IMR-90 (cell line): ENCODE measurements at regions not wholly inside any gene's neighbourhood (a gene's known extent, or its start where the extent isn't known, plus 50 kb on each side); places are given as distances from the start of the nearest gene placed in this dataset.

Experiments used
- ATAC-seq: fragments of 200-7000 bp; cut with Tn5 transposase; 2 replicates; pipeline ENCODE4 v1.9.1; 2020; ENCODE audit warnings: low read depth, mild to moderate bottlenecking, moderate library complexity
- BruUV-seq: library from RNA; stranded (reverse); fragments of 400-500 nt; replicated peaks from 2 replicates; lab custom pipeline; 2021; lab: Mats Ljungman, UMichigan
- CTCF ChIA-PET: fragments of 300-600 bp; formaldehyde crosslinking; extraction: SDS; loops from one replicate; lab custom pipeline; 2021; ENCODE audit warnings: antibody characterized with exemption; lab: Yijun Ruan, JAX
- POLR2A ChIA-PET: fragments of 300-600 bp; sonication (Branson Sonifier 250); formaldehyde crosslinking; loops from one replicate; lab custom pipeline; 2022; ENCODE audit warnings: antibody characterized with exemption; ENCODE audit not compliant: unreplicated experiment; lab: Charles Lee
- DNase-seq: peaks from one replicate; pipeline ENCODE4 v3.0.0; 2013
- H2AFZ ChIP-seq: replicated peaks from 2 replicates; pipeline ENCODE3; 2013; ENCODE audit warnings: low read length, mild to moderate bottlenecking; ENCODE audit not compliant: poor library complexity
- H2AK5ac ChIP-seq: 2 replicates; pipeline ENCODE4 v1.6.1; 2013; ENCODE audit warnings: low read depth, low read length, inconsistent platforms
- H2AK9ac ChIP-seq: replicated peaks from 2 replicates; pipeline ENCODE3; 2013; ENCODE audit warnings: mild to moderate bottlenecking, low read depth, low read length, moderate library complexity; ENCODE audit not compliant: poor library complexity
- H2BK120ac ChIP-seq: 2 replicates; pipeline ENCODE4 v1.6.1; 2013; ENCODE audit warnings: low read depth, low read length, inconsistent platforms
- H2BK15ac ChIP-seq: 3 replicates; pipeline ENCODE4 v1.6.1; 2013; ENCODE audit warnings: low read depth, low read length, inconsistent platforms
- H2BK20ac ChIP-seq: 2 replicates; pipeline ENCODE4 v1.6.1; 2013; ENCODE audit warnings: low read depth, mild to moderate bottlenecking, inconsistent platforms, low read length, moderate library complexity
- H2BK5ac ChIP-seq: 2 replicates; pipeline ENCODE4 v1.6.1; 2013; ENCODE audit warnings: mild to moderate bottlenecking, low read depth, low read length, inconsistent platforms; ENCODE audit not compliant: poor library complexity, severe bottlenecking
- H3K14ac ChIP-seq: replicated peaks from 2 replicates; pipeline ENCODE4 v1.6.1; 2013; ENCODE audit warnings: low read depth, low read length, inconsistent platforms
- H3K18ac ChIP-seq: 2 replicates; pipeline ENCODE4 v1.6.1; 2013; ENCODE audit warnings: low read depth, low read length, control low read depth
- H3K23ac ChIP-seq: 2 replicates; pipeline ENCODE4 v1.6.1; 2013; ENCODE audit warnings: low read depth, low read length, inconsistent platforms
- H3K27ac ChIP-seq: 2 replicates; pipeline ENCODE4 v1.5.1; 2013; ENCODE audit warnings: mild to moderate bottlenecking, control low read depth, low read length; ENCODE audit not compliant: insufficient read depth
- H3K27me3 ChIP-seq: 2 replicates; pipeline ENCODE4 v1.6.1; 2013; ENCODE audit warnings: low read length; ENCODE audit not compliant: control insufficient read depth, insufficient read depth
- H3K36me3 ChIP-seq: 2 replicates; pipeline ENCODE4 v1.6.1; 2013; ENCODE audit warnings: low read length, mixed read lengths; ENCODE audit not compliant: control insufficient read depth, insufficient read depth
- H3K4ac ChIP-seq: 2 replicates; pipeline ENCODE4 v1.6.1; 2013; ENCODE audit warnings: low read depth, low read length, inconsistent platforms
- H3K4me1 ChIP-seq: 2 replicates; pipeline ENCODE4 v1.6.1; 2013; ENCODE audit warnings: low read length, mixed read lengths; ENCODE audit not compliant: control insufficient read depth, insufficient read depth
- H3K4me2 ChIP-seq: 2 replicates; pipeline ENCODE4 v1.6.1; 2013; ENCODE audit warnings: low read depth, mild to moderate bottlenecking, control low read depth, low read length, moderate library complexity
- H3K4me3 ChIP-seq: 2 replicates; pipeline ENCODE4 v1.5.1; 2013; ENCODE audit warnings: low read depth, mild to moderate bottlenecking, control low read depth, low read length, moderate library complexity; ENCODE audit not compliant: insufficient read depth
- H3K56ac ChIP-seq: 2 replicates; pipeline ENCODE4 v1.6.1; 2013; ENCODE audit warnings: low read length, inconsistent platforms; ENCODE audit not compliant: insufficient read depth; ENCODE audit errors: extremely low read depth
- H3K79me1 ChIP-seq, 2 experiments: 2 replicates each; pipeline ENCODE4 v1.6.1; 2013; ENCODE audit warnings: low read length in 2 of 2, inconsistent platforms in 1 of 2, low read depth in 1 of 2
- H3K9ac ChIP-seq: 2 replicates; pipeline ENCODE4 v1.6.1; 2013; ENCODE audit warnings: low read depth, low read length, control low read depth
- H3K9me1 ChIP-seq: 2 replicates; pipeline ENCODE4 v1.6.1; 2013; ENCODE audit warnings: low read length, inconsistent platforms; ENCODE audit not compliant: insufficient read depth
- H3K9me3 ChIP-seq: 2 replicates; pipeline ENCODE4 v1.6.1; 2013; ENCODE audit warnings: low read length; ENCODE audit not compliant: control insufficient read depth, insufficient read depth
- H4K20me1 ChIP-seq: 2 replicates; pipeline ENCODE4 v1.6.1; 2013; ENCODE audit warnings: low read length, inconsistent platforms; ENCODE audit not compliant: insufficient read depth
- H4K5ac ChIP-seq: 2 replicates; pipeline ENCODE4 v1.6.1; 2013; ENCODE audit warnings: mild to moderate bottlenecking, low read depth, low read length, control low read depth
- H4K8ac ChIP-seq, 2 experiments: 2 replicates each; pipeline ENCODE4 v1.6.1; 2013; ENCODE audit warnings: low read depth in 2 of 2, low read length in 2 of 2, control low read depth in 1 of 2, inconsistent platforms in 1 of 2
- H4K91ac ChIP-seq: 2 replicates; pipeline ENCODE4 v1.6.1; 2013; ENCODE audit warnings: low read depth, low read length, inconsistent platforms; ENCODE audit not compliant: insufficient read depth
- POLR2A ChIP-seq: IDR thresholded peaks from 2 replicates; pipeline ENCODE4 v1.6.1; 2012; ENCODE audit warnings: mild to moderate bottlenecking, low read depth, low read length
- RFX5 ChIP-seq: IDR thresholded peaks from 2 replicates; pipeline ENCODE4 v1.8.0; 2012; ENCODE audit warnings: low read depth, mild to moderate bottlenecking, low read length, moderate library complexity
- USF2 ChIP-seq: fragments of 150-350 bp; IDR thresholded peaks from 2 replicates; pipeline ENCODE4 v1.6.1; 2017; ENCODE audit warnings: mild to moderate bottlenecking, antibody characterized with exemption, low read length, low read depth
- WGBS, 2 experiments: methylation state at CpG; one replicate each; pipeline versions ENCODE4 v1.1.5 to v1.1.7; 2013; ENCODE audit warnings: missing lambda C conversion rate in 2 of 2; ENCODE audit not compliant: insufficient read length in 1 of 2; ENCODE audit errors: extremely low coverage in 2 of 2; 5-methylcytosine and 5-hydroxymethylcytosine counted together
- dilution Hi-C: fragments of 300-500 bp; cut with HindIII; formaldehyde crosslinking; loops from one replicate; pipeline ENCODE4 v1.14.3; 2018; ENCODE audit warnings: low sequenced_read_pairs; ENCODE audit not compliant: unreplicated experiment
- in situ Hi-C: fragments of 300-500 bp; cut with MboI; formaldehyde crosslinking; loops from 3 replicates; pipeline ENCODE4 v1.14.3; 2019; ENCODE audit warnings: low sequenced_read_pairs, inconsistent platforms, mixed read lengths
- intact Hi-C: fragments of 100-400 bp; cut with micrococcal nuclease; formaldehyde crosslinking; loops from 2 replicates; pipeline ENCODE4 v1.10.0; 2022

- H3K23ac ChIP-seq: no peak overlapping the region
- no TSS peak for BruUV-seq
Measured at GRCh38 chr1:166698771-166699170, 140.5 kb upstream of the POGK start.

More at GRCh38 chr1:166698771-166699170, 140.5 kb upstream of the POGK start:
- Histone ChIP-seq H3K4me2 (no peak overlapping the region), H4K5ac (no peak overlapping the region), H3K27me3 (no peaks in the 10 kb centered on the region), H2BK120ac (no peak overlapping the region), H2AK9ac (no peak overlapping the region), H2BK5ac (no peak overlapping the region), H4K20me1 (no peaks in the 10 kb centered on the region), H2BK15ac (no peak overlapping the region), H3K27ac (no peak overlapping the region), H3K4me1 (no peaks in the 10 kb centered on the region), H2AFZ (no peak overlapping the region), H3K36me3 (no peaks in the 10 kb centered on the region), H3K9me1 (no peaks in the 10 kb centered on the region), H3K18ac (no peak overlapping the region), H3K4ac (no peak overlapping the region), H4K8ac (no peak overlapping the region), H3K14ac (no peak overlapping the region), H3K4me3 (no peak overlapping the region), H3K79me1 (no peaks in the 10 kb centered on the region), H2AK5ac (no peak overlapping the region), H3K9me3 (peaks cover 6% of the 10 kb centered on the region; the same call in 1 of the 2 replicates), H2BK20ac (no peak overlapping the region), H4K91ac (no peak overlapping the region), H3K56ac (no peak overlapping the region), H3K9ac (no peak overlapping the region)
- in situ Hi-C loops: no loop called here
- WGBS, 2 experiments: no CpG with 5 or more reads among the region's 4 CpGs
- TF ChIP-seq RFX5 (no peak), POLR2A (no peak), USF2 (no peak)
- CTCF ChIA-PET: no interaction called here
- ATAC-seq (no peak), DNase-seq (no peak)
- POLR2A ChIA-PET: no interaction called here
- dilution Hi-C loops: no loop called here
- intact Hi-C loops: no loop called here
